Muscle of leg (tissue), 3 donors: ENCODE measurements at regions not wholly inside any gene's neighbourhood (a gene's known extent, or its start where the extent isn't known, plus 50 kb on each side); places are given as distances from the start of the nearest gene placed in this dataset.

Source experiments
- DNase-seq: peaks from one replicate; pipeline ENCODE4 v3.0.0; 2013
- H3K27ac ChIP-seq: one replicate; pipeline ENCODE4 v1.5.1; 2013; ENCODE audit warnings: mild to moderate bottlenecking, low read length, control low read depth
- H3K27me3 ChIP-seq: one replicate; pipeline ENCODE4 v1.6.1; 2013; ENCODE audit warnings: low read length; ENCODE audit not compliant: control insufficient read depth, insufficient read depth
- H3K36me3 ChIP-seq: one replicate; pipeline ENCODE4 v1.6.1; 2013; ENCODE audit warnings: low read length; ENCODE audit not compliant: control insufficient read depth, insufficient read depth
- H3K4me1 ChIP-seq: one replicate; pipeline ENCODE4 v1.6.1; 2013; ENCODE audit warnings: low read length; ENCODE audit not compliant: control insufficient read depth, insufficient read depth
- H3K4me3 ChIP-seq: one replicate; pipeline ENCODE4 v1.5.1; 2013; ENCODE audit warnings: low read length, control low read depth
- H3K9me3 ChIP-seq: replicated peaks from 2 replicates; pipeline ENCODE4 v1.6.1; 2013; ENCODE audit warnings: low read depth, low read length; ENCODE audit not compliant: control insufficient read depth
- WGBS: methylation state at CpG from one replicate; pipeline ENCODE4 v1.1.5; 2013; ENCODE audit warnings: missing lambda C conversion rate; ENCODE audit not compliant: insufficient coverage; 5-methylcytosine and 5-hydroxymethylcytosine counted together

- Histone ChIP-seq H3K36me3 (no peaks in the 10 kb centered on the region), H3K27me3 (no peaks in the 10 kb centered on the region), H3K4me3 (no peak overlapping the region), H3K4me1 (no peaks in the 10 kb centered on the region), H3K9me3 (no peaks in the 10 kb centered on the region), H3K27ac (no peak overlapping the region)
- DNase-seq: no peak
- 100% methylated on average over 2 of the region's 3 CpGs for WGBS
Observed at GRCh38 chrX:147322496-147322895, 508.0 kb upstream of the CXorf51A start.

GRCh38 chrX:147315483-147315882 is 500.9 kb upstream of the CXorf51A start:
- no peaks in the 10 kb centered on the region for H3K9me3 ChIP-seq
- no peaks in the 10 kb centered on the region for H3K36me3 ChIP-seq
- H3K4me3 ChIP-seq: no peak overlapping the region
- no peaks in the 10 kb centered on the region for H3K4me1 ChIP-seq
- WGBS: no CpG with 5 or more reads among the region's 1 CpG
- no peaks in the 10 kb centered on the region for H3K27me3 ChIP-seq
- no peak for DNase-seq
- H3K27ac ChIP-seq: no peak overlapping the region
